Lower leg skin (tissue), 3 donors: ENCODE measurements at regions not wholly inside any gene's neighbourhood (a gene's known extent, or its start where the extent isn't known, plus 50 kb on each side); places are given as distances from the start of the nearest gene placed in this dataset.

Experiments used
- POLR2A ChIP-seq, 2 donors: fragments of 450-650 bp; IDR thresholded peaks; one replicate each; pipeline ENCODE4 v1.6.1; 2016 to 2017; ENCODE audit warnings: antibody characterized with exemption in 2 of 2, mild to moderate bottlenecking in 1 of 2, moderate library complexity in 1 of 2
- TF ChIP-seq, protein P1 (sequence below), 3 donors: fragments of 450-650 bp; IDR thresholded peaks; one replicate each; pipeline ENCODE4 v1.5.1; 2016; ENCODE audit warnings: antibody characterized with exemption in 3 of 3, mild to moderate bottlenecking in 3 of 3, moderate library complexity in 2 of 3

DNA sequence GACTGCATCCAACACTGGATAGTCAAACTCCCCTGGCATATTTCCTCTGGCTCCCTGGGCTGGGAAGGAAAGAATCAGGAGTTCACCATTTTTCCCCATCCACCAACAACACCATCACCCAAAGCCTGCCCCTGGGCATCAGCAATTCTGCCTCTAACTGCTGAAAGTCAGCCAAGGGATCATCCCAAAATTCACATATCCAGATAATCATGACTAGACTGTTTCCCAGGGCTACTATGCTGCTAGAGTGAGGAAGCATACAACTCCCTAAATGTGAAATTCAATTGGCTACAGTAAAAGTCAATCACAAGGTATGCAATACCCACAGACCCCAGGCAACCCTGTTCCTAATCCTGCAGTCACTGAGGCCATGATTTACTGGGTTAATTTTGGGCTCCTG, 230.6 kb downstream of the C16orf95 start:
- TF ChIP-seq, protein P1, sequence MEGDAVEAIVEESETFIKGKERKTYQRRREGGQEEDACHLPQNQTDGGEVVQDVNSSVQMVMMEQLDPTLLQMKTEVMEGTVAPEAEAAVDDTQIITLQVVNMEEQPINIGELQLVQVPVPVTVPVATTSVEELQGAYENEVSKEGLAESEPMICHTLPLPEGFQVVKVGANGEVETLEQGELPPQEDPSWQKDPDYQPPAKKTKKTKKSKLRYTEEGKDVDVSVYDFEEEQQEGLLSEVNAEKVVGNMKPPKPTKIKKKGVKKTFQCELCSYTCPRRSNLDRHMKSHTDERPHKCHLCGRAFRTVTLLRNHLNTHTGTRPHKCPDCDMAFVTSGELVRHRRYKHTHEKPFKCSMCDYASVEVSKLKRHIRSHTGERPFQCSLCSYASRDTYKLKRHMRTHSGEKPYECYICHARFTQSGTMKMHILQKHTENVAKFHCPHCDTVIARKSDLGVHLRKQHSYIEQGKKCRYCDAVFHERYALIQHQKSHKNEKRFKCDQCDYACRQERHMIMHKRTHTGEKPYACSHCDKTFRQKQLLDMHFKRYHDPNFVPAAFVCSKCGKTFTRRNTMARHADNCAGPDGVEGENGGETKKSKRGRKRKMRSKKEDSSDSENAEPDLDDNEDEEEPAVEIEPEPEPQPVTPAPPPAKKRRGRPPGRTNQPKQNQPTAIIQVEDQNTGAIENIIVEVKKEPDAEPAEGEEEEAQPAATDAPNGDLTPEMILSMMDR (IDR thresholded peaks at IDR 0.05): no peak
- TF ChIP-seq POLR2A (IDR thresholded peaks at IDR 0.05): no peak
